Brain microvascular endothelial cell (primary cell): ENCODE measurements at regions not wholly inside any gene's neighbourhood (a gene's known extent, or its start where the extent isn't known, plus 50 kb on each side); places are given as distances from the start of the nearest gene placed in this dataset.

Experiments
- DNase-seq: peaks from one replicate; pipeline ENCODE4 v3.0.0-alpha.2; 2020
- H3K27ac ChIP-seq: fragments of 250-450 bp; sonication (Bioruptor Pico); 2 replicates; pipeline ENCODE4 v1.5.1; 2020; ENCODE audit warnings: mild to moderate bottlenecking, moderate library complexity
- H3K27me3 ChIP-seq: fragments of 250-450 bp; sonication (Bioruptor Pico); replicated peaks from 2 replicates; pipeline ENCODE4 v1.5.1; 2020; ENCODE audit warnings: mild to moderate bottlenecking
- H3K36me3 ChIP-seq: fragments of 250-450 bp; sonication (Bioruptor Pico); replicated peaks from 2 replicates; pipeline ENCODE4 v1.5.1; 2020; ENCODE audit warnings: mild to moderate bottlenecking
- H3K4me3 ChIP-seq: 2 replicates; pipeline ENCODE4 v1.5.1; 2011; ENCODE audit warnings: low read depth, mild to moderate bottlenecking, control low read depth, low read length, moderate library complexity
- CTCF ChIP-seq: IDR thresholded peaks from 2 replicates; pipeline ENCODE4 v1.5.1; 2011; ENCODE audit warnings: low read depth, mild to moderate bottlenecking, moderate library complexity, low read length, control low read depth, inconsistent platforms; ENCODE audit errors: missing control alignments
- in situ Hi-C: cut with HindIII; loops from 2 replicates; pipeline ENCODE4 v1.10.0; 2017; ENCODE audit warnings: low sequenced_read_pairs, low pct_ligation_motif_present

GRCh38 chr18:39802648-39803229 is 2152.3 kb upstream of the PIK3C3 start:
- H3K4me3 ChIP-seq: no peak overlapping the region
- H3K27ac ChIP-seq: no peak overlapping the region
- H3K27me3 ChIP-seq: no peaks in the 10 kb centered on the region
- no peak for DNase-seq
- no peaks in the 10 kb centered on the region for H3K36me3 ChIP-seq
- no peak for TF ChIP-seq CTCF
- in situ Hi-C loops: no loop called here

- no peak for DNase-seq
- in situ Hi-C loops: no loop called here
- H3K36me3 ChIP-seq: no peaks in the 10 kb centered on the region
- TF ChIP-seq CTCF: no peak
- no peak overlapping the region for H3K4me3 ChIP-seq
- H3K27ac ChIP-seq: no peak overlapping the region
- no peaks in the 10 kb centered on the region for H3K27me3 ChIP-seq
These were observed 2153.2 kb upstream of the PIK3C3 start for GRCh38 chr18:39801848-39802247.

GRCh38 chr18:39801010-39801409 is 2154.0 kb upstream of the PIK3C3 start:
- DNase-seq: no peak
- in situ Hi-C loops: no loop called here
- H3K4me3 ChIP-seq: no peak overlapping the region
- no peak overlapping the region for H3K27ac ChIP-seq
- TF ChIP-seq CTCF: no peak
- H3K27me3 ChIP-seq: no peaks in the 10 kb centered on the region
- no peaks in the 10 kb centered on the region for H3K36me3 ChIP-seq

GRCh38 chr18:39799006-39799405 is 2156.0 kb upstream of the PIK3C3 start:
- H3K4me3 ChIP-seq: peak overlapping the region; percentile 64

DNA sequence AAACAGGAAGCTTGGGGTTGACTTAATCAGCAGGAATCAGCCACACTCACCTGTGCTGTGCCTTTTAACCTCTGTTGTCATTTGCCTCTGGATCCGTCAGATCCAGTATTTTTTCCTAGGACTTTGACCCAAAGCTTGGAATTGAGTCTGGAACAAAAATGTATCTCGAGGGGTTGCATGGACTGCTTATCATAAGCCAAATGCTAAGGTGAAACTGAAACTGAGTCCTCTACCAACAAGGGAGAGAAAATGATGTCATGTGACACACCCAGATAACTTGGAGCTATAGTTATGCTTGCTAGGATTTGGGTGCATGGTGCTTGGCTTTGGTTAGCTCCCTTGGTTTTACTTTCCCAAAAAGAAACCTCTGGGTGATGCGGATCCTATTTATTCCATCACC is 2158.6 kb upstream of the PIK3C3 start:
- Histone ChIP-seq H3K36me3 (no peaks in the 10 kb centered on the region), H3K4me3 (no peak overlapping the region), H3K27ac (no peak overlapping the region), H3K27me3 (no peaks in the 10 kb centered on the region)
- TF ChIP-seq CTCF: no peak
- no peak for DNase-seq
- in situ Hi-C loops: no loop called here

More at GRCh38 chr18:39799006-39799405, 2156.0 kb upstream of the PIK3C3 start:
- no peak for DNase-seq
- Histone ChIP-seq H3K27me3 (no peaks in the 10 kb centered on the region), H3K36me3 (no peaks in the 10 kb centered on the region), H3K27ac (no peak overlapping the region)
- no peak for TF ChIP-seq CTCF
- in situ Hi-C loops: no loop called here

GRCh38 chr18:39795350-39795749 is 2159.7 kb upstream of the PIK3C3 start:
- Histone ChIP-seq H3K27ac (no peak overlapping the region), H3K36me3 (no peaks in the 10 kb centered on the region), H3K27me3 (no peaks in the 10 kb centered on the region), H3K4me3 (no peak overlapping the region)
- no peak for DNase-seq
- in situ Hi-C loops: no loop called here
- TF ChIP-seq CTCF: peak; percentile 6
